ENCODE measurements at regions not wholly inside any gene's neighbourhood (a gene's known extent, or its start where the extent isn't known, plus 50 kb on each side); places are given as distances from the start of the nearest gene placed in this dataset.
"Not testable (repeated sequence)": the region's sequence is repeated elsewhere in the genome, so short reads cannot be mapped to it uniquely, and the experiment has no call there.

GRCh38 chrX:34841205-34841604 is 101.4 kb upstream of the FAM47B start:
- peak; percentile 70 for TF ChIP-seq MAFK (IDR thresholded peaks at IDR 0.05; ENCODE audit: partially characterized antibody)
- H3K4me3 ChIP-seq; FAIRE-seq; H3K4me1 ChIP-seq; POLR2A ChIA-PET; H3K4me2 ChIP-seq; DNase-seq (ENCODE audit: low read depth in 1 of 2, low spot score in 1 of 2); CTCF ChIA-PET; ATAC-seq; H3K9me3 ChIP-seq; H3K27ac ChIP-seq: not testable (repeated sequence)

DNA sequence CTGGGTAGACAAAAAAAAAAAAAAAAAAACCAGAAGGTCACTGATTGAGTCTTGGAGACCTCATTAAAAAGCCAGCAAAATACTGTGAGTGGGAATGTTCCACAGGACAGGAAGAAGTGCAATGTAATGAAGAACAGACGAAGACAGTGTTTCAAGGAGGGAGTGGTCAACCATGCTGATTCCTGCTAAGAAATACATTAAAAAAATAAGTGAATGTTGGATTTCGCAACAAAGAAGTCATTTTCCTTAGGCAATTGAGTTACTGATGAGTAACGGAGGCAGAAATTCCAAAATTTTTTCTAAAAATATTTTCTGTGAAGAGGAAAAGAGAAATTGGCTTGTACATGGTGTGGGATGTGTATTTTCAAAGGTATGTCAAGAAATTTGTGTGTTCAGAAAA is 94.3 kb upstream of the FAM47B start:
- Histone ChIP-seq H3K4me1 (no peaks in the 10 kb centered on the region), H3K4me2 (no peak overlapping the region), H3K9me3 (no peaks in the 10 kb centered on the region), H3K4me3 (no peak overlapping the region), H3K27ac (no peak overlapping the region)
- ChIA-PET CTCF (no interaction called here), POLR2A (no interaction called here)
- DNase-seq (ENCODE audit: low read depth in 1 of 2, low spot score in 1 of 2) (no peak), ATAC-seq (no peak), FAIRE-seq (no peak)
- TF ChIP-seq RARB (CRISPR knock-in tag; IDR thresholded peaks at IDR 0.05), result no peak
- TF ChIP-seq TP53 (CRISPR knock-in tag; IDR thresholded peaks at IDR 0.05), result no peak
- TF ChIP-seq, protein P1, sequence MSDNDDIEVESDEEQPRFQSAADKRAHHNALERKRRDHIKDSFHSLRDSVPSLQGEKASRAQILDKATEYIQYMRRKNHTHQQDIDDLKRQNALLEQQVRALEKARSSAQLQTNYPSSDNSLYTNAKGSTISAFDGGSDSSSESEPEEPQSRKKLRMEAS (IDR thresholded peaks at IDR 0.05), result no peak
- TF ChIP-seq ZNF302 (CRISPR knock-in tag; IDR thresholded peaks at IDR 0.05), result no peak
- TF ChIP-seq BHLHE40 (IDR thresholded peaks at IDR 0.05; ENCODE audit: low read depth, low read length), result no peak
- no peak for TF ChIP-seq NPAS2 (CRISPR knock-in tag; IDR thresholded peaks at IDR 0.05; ENCODE audit: borderline replicate concordance)
- no peak for TF ChIP-seq FOSL2 (IDR thresholded peaks at IDR 0.05)
- no peak for TF ChIP-seq FOSL2 (CRISPR knock-in tag; IDR thresholded peaks at IDR 0.05)
- no peak for TF ChIP-seq PBX3 (IDR thresholded peaks at IDR 0.05)
- TF ChIP-seq FOSB (CRISPR knock-in tag; IDR thresholded peaks at IDR 0.05), result no peak
- no peak for TF ChIP-seq HMGXB4 (CRISPR knock-in tag; IDR thresholded peaks at IDR 0.05; ENCODE audit: borderline replicate concordance)
- TF ChIP-seq, protein P2, sequence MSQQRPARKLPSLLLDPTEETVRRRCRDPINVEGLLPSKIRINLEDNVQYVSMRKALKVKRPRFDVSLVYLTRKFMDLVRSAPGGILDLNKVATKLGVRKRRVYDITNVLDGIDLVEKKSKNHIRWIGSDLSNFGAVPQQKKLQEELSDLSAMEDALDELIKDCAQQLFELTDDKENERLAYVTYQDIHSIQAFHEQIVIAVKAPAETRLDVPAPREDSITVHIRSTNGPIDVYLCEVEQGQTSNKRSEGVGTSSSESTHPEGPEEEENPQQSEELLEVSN (IDR thresholded peaks at IDR 0.05; ENCODE audit: borderline replicate concordance, low read depth), result no peak
- no peak for TF ChIP-seq HOXB13 (CRISPR knock-in tag; IDR thresholded peaks at IDR 0.05; ENCODE audit: low read depth)
- TF ChIP-seq HDAC2 (IDR thresholded peaks at IDR 0.05), result no peak
- no peak for TF ChIP-seq CHD4 (IDR thresholded peaks at IDR 0.05; ENCODE audit: borderline replicate concordance)
- WGBS (ENCODE audit: missing lambda C conversion rate), result 65% methylated on average over 3 of the region's 3 CpGs

DNA sequence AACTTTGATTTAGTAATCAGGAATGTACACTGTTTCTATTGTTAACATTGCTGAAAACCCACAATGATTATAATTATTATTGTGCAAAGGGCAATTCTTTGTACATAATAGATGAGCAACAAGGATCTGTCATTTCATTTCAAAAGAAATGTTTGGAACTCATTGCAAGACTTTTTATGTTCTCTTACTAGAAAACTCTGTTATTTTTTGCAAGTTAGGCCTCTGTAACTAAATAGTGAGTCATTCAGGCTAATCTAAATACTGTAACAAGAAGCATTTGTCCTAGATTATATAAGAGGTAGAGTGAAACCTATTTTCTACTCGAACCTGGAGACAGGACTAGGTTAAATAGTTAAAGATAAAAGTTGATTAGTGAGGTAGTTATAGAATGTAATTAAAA is 93.2 kb upstream of the FAM47B start:
- 4% methylated on average over 1 of the region's 1 CpG for WGBS (ENCODE audit: missing lambda C conversion rate)

More for the DNA sequence above, 93.2 kb upstream of the FAM47B start:
- no peak overlapping the region; the same call in 2 of the 3 replicates for H3K4me2 ChIP-seq
- no peak overlapping the region for H3K4me3 ChIP-seq
- ChIA-PET CTCF (no interaction called here), POLR2A (no interaction called here)
- FAIRE-seq (no peak), ATAC-seq (no peak), DNase-seq (ENCODE audit: low read depth in 1 of 2, low spot score in 1 of 2) (no peak)
- H3K4me1 ChIP-seq, result no peaks in the 10 kb centered on the region
- no peak overlapping the region for H3K27ac ChIP-seq
- TF ChIP-seq, protein P3, sequence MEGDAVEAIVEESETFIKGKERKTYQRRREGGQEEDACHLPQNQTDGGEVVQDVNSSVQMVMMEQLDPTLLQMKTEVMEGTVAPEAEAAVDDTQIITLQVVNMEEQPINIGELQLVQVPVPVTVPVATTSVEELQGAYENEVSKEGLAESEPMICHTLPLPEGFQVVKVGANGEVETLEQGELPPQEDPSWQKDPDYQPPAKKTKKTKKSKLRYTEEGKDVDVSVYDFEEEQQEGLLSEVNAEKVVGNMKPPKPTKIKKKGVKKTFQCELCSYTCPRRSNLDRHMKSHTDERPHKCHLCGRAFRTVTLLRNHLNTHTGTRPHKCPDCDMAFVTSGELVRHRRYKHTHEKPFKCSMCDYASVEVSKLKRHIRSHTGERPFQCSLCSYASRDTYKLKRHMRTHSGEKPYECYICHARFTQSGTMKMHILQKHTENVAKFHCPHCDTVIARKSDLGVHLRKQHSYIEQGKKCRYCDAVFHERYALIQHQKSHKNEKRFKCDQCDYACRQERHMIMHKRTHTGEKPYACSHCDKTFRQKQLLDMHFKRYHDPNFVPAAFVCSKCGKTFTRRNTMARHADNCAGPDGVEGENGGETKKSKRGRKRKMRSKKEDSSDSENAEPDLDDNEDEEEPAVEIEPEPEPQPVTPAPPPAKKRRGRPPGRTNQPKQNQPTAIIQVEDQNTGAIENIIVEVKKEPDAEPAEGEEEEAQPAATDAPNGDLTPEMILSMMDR (IDR thresholded peaks at IDR 0.05), result no peak
- TF ChIP-seq, protein P4, sequence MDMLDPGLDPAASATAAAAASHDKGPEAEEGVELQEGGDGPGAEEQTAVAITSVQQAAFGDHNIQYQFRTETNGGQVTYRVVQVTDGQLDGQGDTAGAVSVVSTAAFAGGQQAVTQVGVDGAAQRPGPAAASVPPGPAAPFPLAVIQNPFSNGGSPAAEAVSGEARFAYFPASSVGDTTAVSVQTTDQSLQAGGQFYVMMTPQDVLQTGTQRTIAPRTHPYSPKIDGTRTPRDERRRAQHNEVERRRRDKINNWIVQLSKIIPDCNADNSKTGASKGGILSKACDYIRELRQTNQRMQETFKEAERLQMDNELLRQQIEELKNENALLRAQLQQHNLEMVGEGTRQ (IDR thresholded peaks at IDR 0.05), result no peak
- TF ChIP-seq, protein P5, sequence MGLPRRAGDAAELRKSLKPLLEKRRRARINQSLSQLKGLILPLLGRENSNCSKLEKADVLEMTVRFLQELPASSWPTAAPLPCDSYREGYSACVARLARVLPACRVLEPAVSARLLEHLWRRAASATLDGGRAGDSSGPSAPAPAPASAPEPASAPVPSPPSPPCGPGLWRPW (IDR thresholded peaks at IDR 0.05), result no peak
- TF ChIP-seq BHLHE40 (IDR thresholded peaks at IDR 0.05; ENCODE audit: low read depth, low read length) (no peak), NR3C1 (IDR thresholded peaks at IDR 0.05) (no peak), REST (IDR thresholded peaks at IDR 0.05) (no peak)
- TF ChIP-seq, protein P6, sequence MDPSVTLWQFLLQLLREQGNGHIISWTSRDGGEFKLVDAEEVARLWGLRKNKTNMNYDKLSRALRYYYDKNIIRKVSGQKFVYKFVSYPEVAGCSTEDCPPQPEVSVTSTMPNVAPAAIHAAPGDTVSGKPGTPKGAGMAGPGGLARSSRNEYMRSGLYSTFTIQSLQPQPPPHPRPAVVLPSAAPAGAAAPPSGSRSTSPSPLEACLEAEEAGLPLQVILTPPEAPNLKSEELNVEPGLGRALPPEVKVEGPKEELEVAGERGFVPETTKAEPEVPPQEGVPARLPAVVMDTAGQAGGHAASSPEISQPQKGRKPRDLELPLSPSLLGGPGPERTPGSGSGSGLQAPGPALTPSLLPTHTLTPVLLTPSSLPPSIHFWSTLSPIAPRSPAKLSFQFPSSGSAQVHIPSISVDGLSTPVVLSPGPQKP (IDR thresholded peaks at IDR 0.05; ENCODE audit: low read depth, low read length), result no peak
- H3K9me3 ChIP-seq, result no peaks in the 10 kb centered on the region
